Astrocyte of the cerebellum (primary cell): ENCODE measurements at regions not wholly inside any gene's neighbourhood (a gene's known extent, or its start where the extent isn't known, plus 50 kb on each side); places are given as distances from the start of the nearest gene placed in this dataset.

Source experiments
- DNase-seq: peaks from one replicate; pipeline ENCODE4 v3.0.0-alpha.2; 2011; ENCODE audit warnings: low read depth
- H3K4me3 ChIP-seq: 2 replicates; pipeline ENCODE4 v1.5.1; 2011; ENCODE audit warnings: mild to moderate bottlenecking, low read depth, low read length, moderate library complexity
- CTCF ChIP-seq: IDR thresholded peaks from 2 replicates; pipeline ENCODE4 v1.5.1; 2012; ENCODE audit warnings: low read length, low read depth, moderate library complexity, mild to moderate bottlenecking; ENCODE audit errors: missing control alignments
- in situ Hi-C: cut with HindIII; loops from 2 replicates; pipeline ENCODE4 v1.10.0; 2017; ENCODE audit warnings: low sequenced_read_pairs

- in situ Hi-C loops, result no loop called here
- no peak for TF ChIP-seq CTCF
- H3K4me3 ChIP-seq, result no peak overlapping the region
- no peak for DNase-seq
Observed at GRCh38 chr11:45045683-45046471, 95.2 kb upstream of the TP53I11 start.

GRCh38 chr11:45048313-45048841, 97.7 kb upstream of the TP53I11 start:
- TF ChIP-seq CTCF, result no peak
- no peak for DNase-seq
- in situ Hi-C loops, result no loop called here
- H3K4me3 ChIP-seq, result no peak overlapping the region

GRCh38 chr11:45048870-45049691, 97.4 kb upstream of the PRDM11 start:
- no peak for DNase-seq
- no peak for TF ChIP-seq CTCF
- H3K4me3 ChIP-seq, result no peak overlapping the region
- in situ Hi-C loops, result no loop called here

GRCh38 chr11:45050111-45050510, 96.3 kb upstream of the PRDM11 start:
- in situ Hi-C loops, result no loop called here
- no peak for DNase-seq
- TF ChIP-seq CTCF, result no peak
- no peak overlapping the region for H3K4me3 ChIP-seq

- H3K4me3 ChIP-seq, result no peak overlapping the region
- in situ Hi-C loops, result no loop called here
- TF ChIP-seq CTCF, result no peak
- DNase-seq, result no peak
Observed at GRCh38 chr11:45051621-45052020, 94.8 kb upstream of the PRDM11 start.

- no peak for DNase-seq
- no peak overlapping the region for H3K4me3 ChIP-seq
- in situ Hi-C loops, result no loop called here
- TF ChIP-seq CTCF, result no peak
Observed at GRCh38 chr11:45052361-45052760, 94.1 kb upstream of the PRDM11 start.
